Coronary artery (tissue), 2 donors: ENCODE measurements at regions not wholly inside any gene's neighbourhood (a gene's known extent, or its start where the extent isn't known, plus 50 kb on each side); places are given as distances from the start of the nearest gene placed in this dataset.

Source experiments
- DNase-seq: peaks from one replicate; pipeline ENCODE4 v3.0.0-alpha.2; 2017; ENCODE audit warnings: low spot score
- H3K27ac ChIP-seq, 2 donors: fragments of 200-600 bp; sonication (generic); one replicate each; pipeline ENCODE4 v1.5.1; 2016 to 2019
- H3K4me3 ChIP-seq: fragments of 200-600 bp; sonication (generic); 2 replicates; pipeline ENCODE4 v1.5.1; 2016; ENCODE audit warnings: mild to moderate bottlenecking, moderate library complexity
- CTCF ChIP-seq: fragments of 200-600 bp; sonication (generic); IDR thresholded peaks from one replicate; pipeline ENCODE4 v1.5.1; 2019; ENCODE audit warnings: antibody characterized with exemption

GRCh38 chr3:135851201-135852081, 114.1 kb upstream of the PPP2R3A start:
- Histone ChIP-seq H3K27ac (no peak overlapping the region), H3K4me3 (no peak overlapping the region)
- DNase-seq: no peak
- no peak for TF ChIP-seq CTCF

GRCh38 chr3:135853981-135854380, 111.5 kb upstream of the PPP2R3A start:
- no peak for TF ChIP-seq CTCF
- H3K4me3 ChIP-seq: no peak overlapping the region
- no peak for DNase-seq

GRCh38 chr3:135860761-135861160, 104.8 kb upstream of the PPP2R3A start:
- TF ChIP-seq CTCF: no peak
- no peak overlapping the region for H3K4me3 ChIP-seq
- no peak for DNase-seq
- no peak overlapping the region for H3K27ac ChIP-seq

More at GRCh38 chr3:135853981-135854380, 111.5 kb upstream of the PPP2R3A start:
- H3K27ac ChIP-seq: no peak overlapping the region

- no peak for TF ChIP-seq CTCF
- Histone ChIP-seq H3K27ac (no peak overlapping the region), H3K4me3 (no peak overlapping the region)
- no peak for DNase-seq
Observed at GRCh38 chr3:135862361-135862760, 103.2 kb upstream of the PPP2R3A start.

- no peak overlapping the region for H3K27ac ChIP-seq
- no peak for TF ChIP-seq CTCF
- no peak overlapping the region for H3K4me3 ChIP-seq
- DNase-seq: no peak
Observed at GRCh38 chr3:135864060-135864459, 101.5 kb upstream of the PPP2R3A start.

- Histone ChIP-seq H3K4me3 (no peak overlapping the region), H3K27ac (no peak overlapping the region)
- no peak for DNase-seq
- no peak for TF ChIP-seq CTCF
Observed at GRCh38 chr3:135865085-135865484, 100.4 kb upstream of the PPP2R3A start.

GRCh38 chr3:135865553-135865952, 100.0 kb upstream of the PPP2R3A start:
- TF ChIP-seq CTCF: no peak
- Histone ChIP-seq H3K4me3 (no peak overlapping the region), H3K27ac (no peak overlapping the region)
- DNase-seq: no peak
